Astrocyte (in vitro differentiated cells and primary cell): ENCODE measurements at regions not wholly inside any gene's neighbourhood (a gene's known extent, or its start where the extent isn't known, plus 50 kb on each side); places are given as distances from the start of the nearest gene placed in this dataset.

Experiments
- DNase-seq: peaks from one replicate; pipeline ENCODE4 v3.0.0-alpha.2; 2010; ENCODE audit warnings: low read depth
- FAIRE-seq: peaks from 2 replicates; lab custom pipeline; 2011; peaks lifted over from hg19 to GRCh38; lab: Jason Lieb, UNC
- H2AFZ ChIP-seq: 2 replicates; pipeline ENCODE4 v1.6.0; 2012; ENCODE audit warnings: low read depth, low read length, inconsistent platforms
- H3K27ac ChIP-seq: 2 replicates; pipeline ENCODE4 v1.5.1; 2011; ENCODE audit warnings: low read depth, low read length, inconsistent platforms
- H3K27me3 ChIP-seq: 2 replicates; pipeline ENCODE4 v1.6.0; 2011; ENCODE audit warnings: low read length, inconsistent platforms; ENCODE audit not compliant: insufficient read depth
- H3K36me3 ChIP-seq: 2 replicates; pipeline ENCODE4 v1.5.1; 2011; ENCODE audit warnings: low read length, inconsistent platforms; ENCODE audit not compliant: insufficient read depth
- H3K4me1 ChIP-seq: 2 replicates; pipeline ENCODE4 v1.5.1; 2011; ENCODE audit warnings: low read length, inconsistent platforms; ENCODE audit not compliant: insufficient read depth
- H3K4me2 ChIP-seq: 2 replicates; pipeline ENCODE4 v1.6.0; 2012; ENCODE audit warnings: low read length, inconsistent platforms
- H3K4me3 ChIP-seq: 2 replicates; pipeline ENCODE4 v1.5.1; 2011; ENCODE audit warnings: low read depth, mild to moderate bottlenecking, low read length, inconsistent platforms; ENCODE audit not compliant: insufficient read depth
- H3K79me2 ChIP-seq: 2 replicates; pipeline ENCODE4 v1.6.0; 2012; ENCODE audit warnings: mild to moderate bottlenecking, low read length, inconsistent platforms; ENCODE audit not compliant: insufficient read depth
- H3K9ac ChIP-seq: 2 replicates; pipeline ENCODE4 v1.6.0; 2012; ENCODE audit warnings: mild to moderate bottlenecking, low read length, inconsistent platforms
- H3K9me3 ChIP-seq: 2 replicates; pipeline ENCODE4 v1.5.1; 2012; ENCODE audit warnings: low read depth, mild to moderate bottlenecking, low read length, inconsistent platforms; ENCODE audit not compliant: insufficient read depth
- H4K20me1 ChIP-seq: 2 replicates; pipeline ENCODE4 v1.6.0; 2012; ENCODE audit warnings: low read length, inconsistent platforms; ENCODE audit not compliant: insufficient read depth
- H3K27ac Mint-ChIP-seq: one replicate; pipeline ENCODE4 v1.8.0; 2021; ENCODE audit warnings: mild to moderate bottlenecking, mixed read lengths; ENCODE audit not compliant: unreplicated experiment
- H3K27me3 Mint-ChIP-seq: one replicate; pipeline ENCODE4 v1.8.0; 2021; ENCODE audit warnings: low read depth, mixed read lengths; ENCODE audit not compliant: unreplicated experiment
- H3K36me3 Mint-ChIP-seq: one replicate; pipeline ENCODE4 v1.8.0; 2021; ENCODE audit warnings: low read depth, mixed read lengths; ENCODE audit not compliant: unreplicated experiment
- H3K4me1 Mint-ChIP-seq: one replicate; pipeline ENCODE4 v1.8.0; 2021; ENCODE audit warnings: low read depth, mixed read lengths; ENCODE audit not compliant: unreplicated experiment
- H3K4me3 Mint-ChIP-seq: one replicate; pipeline ENCODE4 v1.8.0; 2021; ENCODE audit warnings: mild to moderate bottlenecking, moderate library complexity, mixed read lengths; ENCODE audit not compliant: unreplicated experiment
- H3K9me3 Mint-ChIP-seq: one replicate; pipeline ENCODE4 v1.8.0; 2021; ENCODE audit warnings: mild to moderate bottlenecking, mixed read lengths; ENCODE audit not compliant: unreplicated experiment
- EZH2 ChIP-seq: IDR thresholded peaks from 2 replicates; pipeline ENCODE4 v1.6.1; 2012; ENCODE audit warnings: mild to moderate bottlenecking, low read length, inconsistent platforms; ENCODE audit not compliant: insufficient read depth
- TF ChIP-seq, protein P1 (sequence below): IDR thresholded peaks from 2 replicates; pipeline ENCODE4 v1.5.1; 2011; ENCODE audit warnings: low read depth, mild to moderate bottlenecking, inconsistent platforms, low read length, moderate library complexity; ENCODE audit not compliant: insufficient read depth

DNA sequence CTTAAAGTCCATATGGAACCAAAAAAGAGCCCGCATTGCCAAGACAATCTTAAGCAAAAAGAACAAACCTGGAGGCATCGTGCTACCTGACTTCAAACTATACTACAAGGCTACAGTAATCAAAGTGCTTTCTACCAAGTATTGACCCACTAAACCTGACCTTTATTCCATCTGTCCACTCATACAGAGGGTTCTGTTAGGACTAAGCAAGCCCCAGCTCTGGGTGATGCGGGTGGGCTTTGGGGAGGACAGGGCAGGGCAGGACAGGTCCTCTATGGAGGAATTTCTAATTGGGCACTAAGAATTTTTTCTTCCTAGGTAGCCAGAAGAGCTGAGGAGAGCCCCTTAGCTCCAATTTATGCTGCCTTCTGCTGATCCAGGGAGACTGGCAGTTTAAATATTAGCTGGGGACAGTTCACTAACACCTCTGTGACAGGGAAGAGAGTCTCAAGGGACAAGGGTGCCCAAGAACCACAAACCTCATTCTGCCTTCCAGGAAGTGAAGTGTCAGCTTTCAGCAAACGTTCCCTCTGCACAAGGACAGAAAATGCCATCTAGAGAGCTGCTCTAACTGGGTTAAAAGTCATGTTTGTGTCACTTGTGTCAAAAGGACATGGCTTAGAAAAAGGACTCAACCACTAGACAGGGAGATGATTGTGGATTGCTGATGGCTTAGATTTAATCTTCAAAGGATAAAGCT, 143.2 kb downstream of the KIT start:
- no peaks in the 10 kb centered on the region for H3K79me2 ChIP-seq
- no peaks in the 10 kb centered on the region for H3K9me3 Mint-ChIP-seq
- no peak overlapping the region for H3K27ac Mint-ChIP-seq
- no peaks in the 10 kb centered on the region for H4K20me1 ChIP-seq
- no peak overlapping the region for H3K27ac ChIP-seq
- no peak overlapping the region for H3K4me3 ChIP-seq
- FAIRE-seq (no peak), DNase-seq (no peak)
- TF ChIP-seq, protein P1, sequence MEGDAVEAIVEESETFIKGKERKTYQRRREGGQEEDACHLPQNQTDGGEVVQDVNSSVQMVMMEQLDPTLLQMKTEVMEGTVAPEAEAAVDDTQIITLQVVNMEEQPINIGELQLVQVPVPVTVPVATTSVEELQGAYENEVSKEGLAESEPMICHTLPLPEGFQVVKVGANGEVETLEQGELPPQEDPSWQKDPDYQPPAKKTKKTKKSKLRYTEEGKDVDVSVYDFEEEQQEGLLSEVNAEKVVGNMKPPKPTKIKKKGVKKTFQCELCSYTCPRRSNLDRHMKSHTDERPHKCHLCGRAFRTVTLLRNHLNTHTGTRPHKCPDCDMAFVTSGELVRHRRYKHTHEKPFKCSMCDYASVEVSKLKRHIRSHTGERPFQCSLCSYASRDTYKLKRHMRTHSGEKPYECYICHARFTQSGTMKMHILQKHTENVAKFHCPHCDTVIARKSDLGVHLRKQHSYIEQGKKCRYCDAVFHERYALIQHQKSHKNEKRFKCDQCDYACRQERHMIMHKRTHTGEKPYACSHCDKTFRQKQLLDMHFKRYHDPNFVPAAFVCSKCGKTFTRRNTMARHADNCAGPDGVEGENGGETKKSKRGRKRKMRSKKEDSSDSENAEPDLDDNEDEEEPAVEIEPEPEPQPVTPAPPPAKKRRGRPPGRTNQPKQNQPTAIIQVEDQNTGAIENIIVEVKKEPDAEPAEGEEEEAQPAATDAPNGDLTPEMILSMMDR: no peak
- no peak for TF ChIP-seq EZH2
- no peaks in the 10 kb centered on the region for H3K9me3 ChIP-seq
- H3K27me3 Mint-ChIP-seq: peaks cover 5% of the 10 kb centered on the region
- peaks cover 12% of the 10 kb centered on the region for H3K4me1 Mint-ChIP-seq
- H3K9ac ChIP-seq: no peak overlapping the region
- no peak overlapping the region for H3K4me2 ChIP-seq
- no peaks in the 10 kb centered on the region for H3K36me3 Mint-ChIP-seq
- no peak overlapping the region for H3K4me3 Mint-ChIP-seq
- H3K36me3 ChIP-seq: no peaks in the 10 kb centered on the region
- no peaks in the 10 kb centered on the region for H3K27me3 ChIP-seq
- H3K4me1 ChIP-seq: no peaks in the 10 kb centered on the region
- H2AFZ ChIP-seq: no peak overlapping the region

DNA sequence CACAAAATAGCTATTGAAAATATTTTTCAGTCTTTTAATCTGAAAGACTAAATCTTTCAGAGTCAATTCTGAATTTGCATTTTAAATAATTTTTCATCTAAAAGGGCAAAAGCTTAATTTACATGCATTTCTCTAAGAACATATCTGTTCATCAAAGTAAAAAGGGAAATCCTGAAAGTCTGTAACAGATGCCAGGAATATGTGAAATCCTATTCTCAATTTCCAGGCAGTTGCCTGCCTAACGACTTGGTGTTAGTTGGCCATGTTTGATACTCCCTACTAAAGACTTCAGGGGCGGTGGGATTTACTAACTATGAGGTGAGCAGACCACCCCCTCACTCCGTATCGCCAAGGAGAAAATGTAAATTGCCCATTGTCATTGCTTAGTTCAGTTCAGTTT, 136.8 kb downstream of the KIT start:
- Histone ChIP-seq H3K4me2 (no peak overlapping the region), H3K36me3 (no peaks in the 10 kb centered on the region), H3K79me2 (no peaks in the 10 kb centered on the region), H2AFZ (no peak overlapping the region), H3K27me3 (no peaks in the 10 kb centered on the region), H4K20me1 (no peaks in the 10 kb centered on the region), H3K9ac (no peak overlapping the region), H3K27ac (no peak overlapping the region), H3K9me3 (no peaks in the 10 kb centered on the region), H3K4me3 (no peak overlapping the region), H3K4me1 (no peaks in the 10 kb centered on the region)
- DNase-seq (no peak), FAIRE-seq (no peak)
- Mint-ChIP-seq H3K4me3 (no peak overlapping the region), H3K4me1 (no peaks in the 10 kb centered on the region), H3K9me3 (no peaks in the 10 kb centered on the region), H3K36me3 (no peaks in the 10 kb centered on the region), H3K27ac (no peak overlapping the region), H3K27me3 (peaks cover 10% of the 10 kb centered on the region)
- TF ChIP-seq EZH2: no peak
- TF ChIP-seq, protein P1: no peak

DNA sequence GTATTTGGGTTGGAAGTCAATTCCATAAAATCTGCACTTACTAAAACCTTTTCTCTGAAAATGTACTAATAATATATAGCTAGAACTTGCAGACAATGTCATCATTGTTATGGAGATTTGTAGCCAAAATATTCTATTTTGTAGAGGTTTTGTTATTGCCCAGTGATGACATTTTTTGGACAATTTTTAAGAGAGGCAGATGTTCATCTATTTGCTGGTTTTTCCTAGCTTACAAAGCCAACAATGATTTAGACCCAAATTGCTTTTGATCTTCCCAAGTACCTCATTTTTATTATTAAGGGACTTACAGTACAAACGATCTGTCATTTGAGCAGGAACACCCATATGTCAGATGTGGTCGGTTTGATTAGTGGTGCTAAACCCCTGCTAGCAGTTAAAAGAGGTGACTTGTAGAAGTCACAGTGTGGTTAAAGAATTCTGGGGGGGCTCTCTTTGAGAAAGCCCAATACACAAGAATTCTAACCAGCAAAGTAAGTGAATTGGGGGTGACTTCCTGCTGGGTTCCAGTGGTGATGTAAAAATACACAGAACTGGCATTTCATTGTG, 136.2 kb downstream of the KIT start:
- Mint-ChIP-seq H3K27me3 (peaks cover 10% of the 10 kb centered on the region), H3K27ac (no peak overlapping the region), H3K4me3 (no peak overlapping the region), H3K9me3 (no peaks in the 10 kb centered on the region), H3K36me3 (no peaks in the 10 kb centered on the region), H3K4me1 (no peaks in the 10 kb centered on the region)
- H2AFZ ChIP-seq: no peak overlapping the region
- TF ChIP-seq, protein P1: no peak
- no peak for TF ChIP-seq EZH2
- no peaks in the 10 kb centered on the region for H3K79me2 ChIP-seq
- FAIRE-seq (no peak), DNase-seq (no peak)
- H3K9ac ChIP-seq: no peak overlapping the region
- H3K4me2 ChIP-seq: no peak overlapping the region
- no peaks in the 10 kb centered on the region for H4K20me1 ChIP-seq
- H3K27me3 ChIP-seq: no peaks in the 10 kb centered on the region
- H3K4me1 ChIP-seq: no peaks in the 10 kb centered on the region
- H3K9me3 ChIP-seq: no peaks in the 10 kb centered on the region
- H3K36me3 ChIP-seq: no peaks in the 10 kb centered on the region
- H3K27ac ChIP-seq: no peak overlapping the region
- no peak overlapping the region for H3K4me3 ChIP-seq
